ENCODE measurements at regions not wholly inside any gene's neighbourhood (a gene's known extent, or its start where the extent isn't known, plus 50 kb on each side); places are given as distances from the start of the nearest gene placed in this dataset.

DNA sequence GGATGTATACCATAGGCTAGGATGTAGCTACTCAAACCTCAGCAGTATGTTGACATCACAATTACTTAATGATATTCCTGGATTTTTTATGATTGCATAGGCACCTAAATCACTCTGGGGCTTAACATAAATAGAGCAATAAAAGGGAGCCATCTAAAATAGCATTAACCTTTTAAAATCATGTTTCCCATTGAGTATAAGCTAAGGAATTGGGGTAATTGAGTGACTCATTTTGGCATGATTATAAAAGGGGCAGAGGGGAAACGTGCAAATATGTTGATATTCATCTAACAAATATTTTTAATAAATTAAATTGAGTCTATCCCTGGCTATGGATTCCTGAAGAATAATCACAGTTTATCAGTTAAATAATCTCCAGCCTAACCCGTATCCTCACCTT lies 74.0 kb upstream of the ADGRF1 start:
- no peaks in the 10 kb centered on the region for H3K79me2 ChIP-seq (ENCODE audit: insufficient read depth, low read length)
- no peak overlapping the region for H3K27ac ChIP-seq (ENCODE audit: extremely low read length, insufficient read depth, low read length)
- no peaks in the 10 kb centered on the region for H3K36me3 ChIP-seq (replicated peaks in 1 of 2; ENCODE audit: control insufficient read depth in 1 of 2, insufficient read depth in 2 of 2, low read length in 2 of 2)
- in situ Hi-C loops (cut with HindIII; ENCODE audit: extremely low pct_ligation_motif_present, low pct_unique_long_range_greater_than_20kb): no loop called here
- H3K9ac ChIP-seq (ENCODE audit: insufficient read depth, low read depth, low read length): no peak overlapping the region
- intact Hi-C loops (cut with micrococcal nuclease; ENCODE audit: unreplicated experiment): no loop called here
- H3K9me3 ChIP-seq (ENCODE audit: low read length): no peaks in the 10 kb centered on the region
- no peaks in the 10 kb centered on the region for H4K20me1 ChIP-seq (ENCODE audit: insufficient read depth, low read length)
- 91% methylated on average over 2 of the region's 2 CpGs for WGBS (ENCODE audit: low lambda C conversion rate)
- no peaks in the 10 kb centered on the region for H3K27me3 ChIP-seq (ENCODE audit: control insufficient read depth in 1 of 2, insufficient read depth in 2 of 2, low read length in 2 of 2)
- H2AFZ ChIP-seq (ENCODE audit: low read length): no peak overlapping the region
- CTCF ChIA-PET (ENCODE audit: low intra/inter-chr PET ratio, low total read pairs): no interaction called here
- BruUV-seq (replicated peaks): no TSS peak
- POLR2A ChIA-PET: interaction anchor here (1.7 kb wide), 1 partner anchor 9 kb away, joined by 5 read pairs; no protein-coding TSS in a partner anchor
- H3K4me3 ChIP-seq (replicated peaks in 1 of 3; ENCODE audit: insufficient read depth in 1 of 3, low read depth in 2 of 3, low read length in 3 of 3): no peak overlapping the region
- H3K4me2 ChIP-seq (ENCODE audit: low read depth, low read length): no peak overlapping the region
- H3K4me1 ChIP-seq (ENCODE audit: insufficient read depth, low read length): peaks cover 42% of the 10 kb centered on the region
- ATAC-seq: no peak
- no peak for TF ChIP-seq ZMYM2 (CRISPR knock-in tag; IDR thresholded peaks at IDR 0.05)
- TF ChIP-seq, protein P1, sequence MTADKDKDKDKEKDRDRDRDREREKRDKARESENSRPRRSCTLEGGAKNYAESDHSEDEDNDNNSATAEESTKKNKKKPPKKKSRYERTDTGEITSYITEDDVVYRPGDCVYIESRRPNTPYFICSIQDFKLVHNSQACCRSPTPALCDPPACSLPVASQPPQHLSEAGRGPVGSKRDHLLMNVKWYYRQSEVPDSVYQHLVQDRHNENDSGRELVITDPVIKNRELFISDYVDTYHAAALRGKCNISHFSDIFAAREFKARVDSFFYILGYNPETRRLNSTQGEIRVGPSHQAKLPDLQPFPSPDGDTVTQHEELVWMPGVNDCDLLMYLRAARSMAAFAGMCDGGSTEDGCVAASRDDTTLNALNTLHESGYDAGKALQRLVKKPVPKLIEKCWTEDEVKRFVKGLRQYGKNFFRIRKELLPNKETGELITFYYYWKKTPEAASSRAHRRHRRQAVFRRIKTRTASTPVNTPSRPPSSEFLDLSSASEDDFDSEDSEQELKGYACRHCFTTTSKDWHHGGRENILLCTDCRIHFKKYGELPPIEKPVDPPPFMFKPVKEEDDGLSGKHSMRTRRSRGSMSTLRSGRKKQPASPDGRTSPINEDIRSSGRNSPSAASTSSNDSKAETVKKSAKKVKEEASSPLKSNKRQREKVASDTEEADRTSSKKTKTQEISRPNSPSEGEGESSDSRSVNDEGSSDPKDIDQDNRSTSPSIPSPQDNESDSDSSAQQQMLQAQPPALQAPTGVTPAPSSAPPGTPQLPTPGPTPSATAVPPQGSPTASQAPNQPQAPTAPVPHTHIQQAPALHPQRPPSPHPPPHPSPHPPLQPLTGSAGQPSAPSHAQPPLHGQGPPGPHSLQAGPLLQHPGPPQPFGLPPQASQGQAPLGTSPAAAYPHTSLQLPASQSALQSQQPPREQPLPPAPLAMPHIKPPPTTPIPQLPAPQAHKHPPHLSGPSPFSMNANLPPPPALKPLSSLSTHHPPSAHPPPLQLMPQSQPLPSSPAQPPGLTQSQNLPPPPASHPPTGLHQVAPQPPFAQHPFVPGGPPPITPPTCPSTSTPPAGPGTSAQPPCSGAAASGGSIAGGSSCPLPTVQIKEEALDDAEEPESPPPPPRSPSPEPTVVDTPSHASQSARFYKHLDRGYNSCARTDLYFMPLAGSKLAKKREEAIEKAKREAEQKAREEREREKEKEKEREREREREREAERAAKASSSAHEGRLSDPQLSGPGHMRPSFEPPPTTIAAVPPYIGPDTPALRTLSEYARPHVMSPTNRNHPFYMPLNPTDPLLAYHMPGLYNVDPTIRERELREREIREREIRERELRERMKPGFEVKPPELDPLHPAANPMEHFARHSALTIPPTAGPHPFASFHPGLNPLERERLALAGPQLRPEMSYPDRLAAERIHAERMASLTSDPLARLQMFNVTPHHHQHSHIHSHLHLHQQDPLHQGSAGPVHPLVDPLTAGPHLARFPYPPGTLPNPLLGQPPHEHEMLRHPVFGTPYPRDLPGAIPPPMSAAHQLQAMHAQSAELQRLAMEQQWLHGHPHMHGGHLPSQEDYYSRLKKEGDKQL (CRISPR knock-in tag; IDR thresholded peaks at IDR 0.05; ENCODE audit: low read depth): no peak
- TF ChIP-seq HNRNPK (IDR thresholded peaks at IDR 0.05; ENCODE audit: low read depth, low read length, poor library complexity, severe bottlenecking): no peak
- TF ChIP-seq ZNF282 (IDR thresholded peaks at IDR 0.05; ENCODE audit: partially characterized antibody): no peak
- no peak for TF ChIP-seq ZNF552 (CRISPR knock-in tag; IDR thresholded peaks at IDR 0.05; ENCODE audit: borderline replicate concordance)
- TF ChIP-seq AHR (CRISPR knock-in tag; IDR thresholded peaks at IDR 0.05): no peak
- TF ChIP-seq RBM39 (IDR thresholded peaks at IDR 0.05; ENCODE audit: low read depth, low read length, poor library complexity, severe bottlenecking): no peak
- TF ChIP-seq, protein P2, sequence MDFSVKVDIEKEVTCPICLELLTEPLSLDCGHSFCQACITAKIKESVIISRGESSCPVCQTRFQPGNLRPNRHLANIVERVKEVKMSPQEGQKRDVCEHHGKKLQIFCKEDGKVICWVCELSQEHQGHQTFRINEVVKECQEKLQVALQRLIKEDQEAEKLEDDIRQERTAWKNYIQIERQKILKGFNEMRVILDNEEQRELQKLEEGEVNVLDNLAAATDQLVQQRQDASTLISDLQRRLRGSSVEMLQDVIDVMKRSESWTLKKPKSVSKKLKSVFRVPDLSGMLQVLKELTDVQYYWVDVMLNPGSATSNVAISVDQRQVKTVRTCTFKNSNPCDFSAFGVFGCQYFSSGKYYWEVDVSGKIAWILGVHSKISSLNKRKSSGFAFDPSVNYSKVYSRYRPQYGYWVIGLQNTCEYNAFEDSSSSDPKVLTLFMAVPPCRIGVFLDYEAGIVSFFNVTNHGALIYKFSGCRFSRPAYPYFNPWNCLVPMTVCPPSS (IDR thresholded peaks at IDR 0.05): no peak
- TF ChIP-seq PAWR (CRISPR knock-in tag; IDR thresholded peaks at IDR 0.05; ENCODE audit: borderline replicate concordance): no peak
- no peak for DNase-seq (ENCODE audit: low spot score)
- FAIRE-seq: no peak
